Lung (tissue), 11 donors: ENCODE measurements at regions not wholly inside any gene's neighbourhood (a gene's known extent, or its start where the extent isn't known, plus 50 kb on each side); places are given as distances from the start of the nearest gene placed in this dataset.
"Not testable (repeated sequence)": the region's sequence is repeated elsewhere in the genome, so short reads cannot be mapped to it uniquely, and the experiment has no call there.

Experiments
- ATAC-seq: fragments of 200-7000 bp; cut with Tn5 transposase; one replicate; pipeline ENCODE4 v1.9.1; 2020; ENCODE audit warnings: moderate number of reproducible peaks; ENCODE audit not compliant: insufficient read depth, low FRiP score
- DNase-seq, 3 donors: peaks; one replicate each; pipeline ENCODE4 v3.0.0-alpha.2; 2013 to 2017
- H3K27ac ChIP-seq, 2 donors: one replicate each; pipeline ENCODE4 v1.5.1; 2013; ENCODE audit warnings: mild to moderate bottlenecking in 2 of 2, moderate library complexity in 2 of 2, control low read depth in 1 of 2, inconsistent platforms in 1 of 2, low read depth in 1 of 2, low read length in 1 of 2
- H3K27me3 ChIP-seq, 3 donors: one replicate each; pipeline ENCODE4 v1.5.1; 2013; ENCODE audit warnings: low read length in 2 of 3; ENCODE audit not compliant: control insufficient read depth in 3 of 3, insufficient read depth in 3 of 3
- H3K36me3 ChIP-seq, 4 donors: one replicate each; pipeline ENCODE4 v1.5.1; 2013; ENCODE audit warnings: low read length in 4 of 4, mild to moderate bottlenecking in 1 of 4, moderate library complexity in 1 of 4; ENCODE audit not compliant: control insufficient read depth in 4 of 4, insufficient read depth in 4 of 4
- H3K4me1 ChIP-seq, 5 donors: one replicate each; pipeline ENCODE4 v1.5.1; 2013; ENCODE audit warnings: low read length in 5 of 5, mild to moderate bottlenecking in 2 of 5, moderate library complexity in 1 of 5; ENCODE audit not compliant: control insufficient read depth in 5 of 5, insufficient read depth in 5 of 5
- H3K4me3 ChIP-seq: one replicate; pipeline ENCODE4 v1.5.1; 2013; ENCODE audit warnings: mild to moderate bottlenecking, control low read depth, moderate library complexity
- H3K9ac ChIP-seq, 2 donors: one replicate each; pipeline ENCODE4 v1.5.1; 2013; ENCODE audit warnings: low read length in 2 of 2, control low read depth in 1 of 2; ENCODE audit not compliant: insufficient read depth in 1 of 2
- H3K9me3 ChIP-seq, 4 donors: one replicate each; pipeline ENCODE4 v1.5.1; 2013; ENCODE audit warnings: low read length in 3 of 4, mild to moderate bottlenecking in 1 of 4, moderate library complexity in 1 of 4; ENCODE audit not compliant: control insufficient read depth in 4 of 4, insufficient read depth in 3 of 4
- WGBS, 2 donors: extraction: QIAGEN DNeasy Blood & Tissue Kit; methylation state at CpG; one replicate each; pipeline ENCODE4 v1.1.7; 2013; 5-methylcytosine and 5-hydroxymethylcytosine counted together
- TF ChIP-seq, protein P1 (sequence below): IDR thresholded peaks from 2 replicates; pipeline ENCODE4 v1.5.1; 2012; ENCODE audit warnings: mild to moderate bottlenecking; ENCODE audit errors: control extremely low read depth, extremely low read depth
- donor health status: control.
- donor health status: control.
- donor health status: Bipolar disorder and iron deficiency.
- donor health status: healthy.
- donor health status: DM: yes; HTN: yes; CAD: no.

DNA sequence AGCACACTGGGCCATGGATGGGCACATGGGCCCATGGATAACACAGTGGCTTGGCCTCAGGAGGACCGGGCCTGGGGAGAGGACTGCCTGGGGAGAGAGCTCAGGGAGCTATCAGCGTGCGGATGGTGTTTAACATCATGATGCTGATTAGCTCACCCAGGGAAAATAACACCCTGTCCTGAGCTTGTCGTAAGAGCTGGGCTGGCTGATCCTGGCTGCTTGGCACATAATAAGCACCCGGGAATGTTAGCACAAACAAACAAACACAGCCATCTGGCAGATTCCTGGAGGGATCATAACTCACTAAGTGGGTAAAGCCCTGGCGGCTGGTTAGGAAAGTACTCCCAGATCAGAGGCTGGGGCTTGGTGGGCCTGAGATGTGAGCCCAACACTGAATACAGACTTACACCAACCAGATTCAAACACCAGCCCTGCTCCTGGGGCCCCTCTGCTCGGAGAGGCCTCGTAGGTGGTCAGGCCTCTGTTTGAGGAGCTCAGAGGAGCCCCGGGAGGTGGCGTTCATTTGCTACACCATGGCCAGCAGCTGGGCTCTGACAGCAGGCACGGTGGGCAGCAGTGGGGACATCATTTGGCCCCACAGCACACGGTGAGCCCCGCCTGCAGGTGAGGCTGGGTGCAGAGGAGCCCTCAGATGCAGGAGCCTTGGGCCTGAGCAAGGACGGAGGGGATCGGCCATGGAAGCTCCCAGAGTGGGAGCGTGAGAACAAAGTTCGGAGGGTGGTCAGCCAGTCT lies 193.4 kb upstream of the HDAC4 start:
- Histone ChIP-seq H3K27ac (no peak overlapping the region), H3K36me3 (no peaks in the 10 kb centered on the region), H3K4me3 (no peak overlapping the region), H3K27me3 (no peaks in the 10 kb centered on the region), H3K9ac (no peak overlapping the region), H3K4me1 (no peaks in the 10 kb centered on the region), H3K9me3 (peaks cover 0 to 3% (median under 1%) of the 10 kb centered on the region in 4 donors)
- 87 to 91% methylated on average over 15 to 17 of the region's 17 CpGs for WGBS, 2 donors
- TF ChIP-seq, protein P1, sequence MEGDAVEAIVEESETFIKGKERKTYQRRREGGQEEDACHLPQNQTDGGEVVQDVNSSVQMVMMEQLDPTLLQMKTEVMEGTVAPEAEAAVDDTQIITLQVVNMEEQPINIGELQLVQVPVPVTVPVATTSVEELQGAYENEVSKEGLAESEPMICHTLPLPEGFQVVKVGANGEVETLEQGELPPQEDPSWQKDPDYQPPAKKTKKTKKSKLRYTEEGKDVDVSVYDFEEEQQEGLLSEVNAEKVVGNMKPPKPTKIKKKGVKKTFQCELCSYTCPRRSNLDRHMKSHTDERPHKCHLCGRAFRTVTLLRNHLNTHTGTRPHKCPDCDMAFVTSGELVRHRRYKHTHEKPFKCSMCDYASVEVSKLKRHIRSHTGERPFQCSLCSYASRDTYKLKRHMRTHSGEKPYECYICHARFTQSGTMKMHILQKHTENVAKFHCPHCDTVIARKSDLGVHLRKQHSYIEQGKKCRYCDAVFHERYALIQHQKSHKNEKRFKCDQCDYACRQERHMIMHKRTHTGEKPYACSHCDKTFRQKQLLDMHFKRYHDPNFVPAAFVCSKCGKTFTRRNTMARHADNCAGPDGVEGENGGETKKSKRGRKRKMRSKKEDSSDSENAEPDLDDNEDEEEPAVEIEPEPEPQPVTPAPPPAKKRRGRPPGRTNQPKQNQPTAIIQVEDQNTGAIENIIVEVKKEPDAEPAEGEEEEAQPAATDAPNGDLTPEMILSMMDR, result no peak
- ATAC-seq (no peak), DNase-seq (peak; percentile 33 to 56 (median 37))

- Histone ChIP-seq H3K27me3 (no peaks in the 10 kb centered on the region), H3K4me3 (no peak overlapping the region), H3K9me3 (peaks cover 0 to 3% (median under 1%) of the 10 kb centered on the region in 4 donors), H3K27ac (no peak overlapping the region), H3K9ac (no peak overlapping the region), H3K4me1 (peaks cover 0 to 5% (median 0%) of the 10 kb centered on the region in 5 donors), H3K36me3 (no peaks in the 10 kb centered on the region)
- ATAC-seq, result no peak
- TF ChIP-seq, protein P1, result no peak
- peak in 1 of 3 donors; percentile 1 for DNase-seq
- 94 to 98% methylated on average over 6 of the region's 6 CpGs for WGBS, 2 donors
Measured at GRCh38 chr2:239593455-239593854, 192.6 kb upstream of the HDAC4 start.

- not testable (repeated sequence) for H3K27ac ChIP-seq, H3K27me3 ChIP-seq, DNase-seq, H3K9me3 ChIP-seq, H3K36me3 ChIP-seq, H3K9ac ChIP-seq, H3K4me1 ChIP-seq, ATAC-seq, H3K4me3 ChIP-seq
- WGBS, 2 donors, result 94% methylated on average over 13 to 16 of the region's 16 CpGs
Measured at GRCh38 chr2:239592629-239593290, 191.9 kb upstream of the HDAC4 start.
